NCI-H2107 treated with DMSO at 0.1 percent for 48 hours (cell line): ENCODE measurements at regions not wholly inside any gene's neighbourhood (a gene's known extent, or its start where the extent isn't known, plus 50 kb on each side); places are given as distances from the start of the nearest gene placed in this dataset.
"Not testable (repeated sequence)": the region's sequence is repeated elsewhere in the genome, so short reads cannot be mapped to it uniquely, and the experiment has no call there.

ENCODE experiments used
- DNase-seq: peaks from one replicate; lab custom pipeline; 2025; ENCODE audit not compliant: unreplicated experiment; lab: John Stamatoyannopoulos, UW

- no peak for DNase-seq
Observed at GRCh38 chrX:94814216-94814615, 1140.2 kb downstream of the FAM133A start.

GRCh38 chrX:94830717-94831116, 1156.7 kb downstream of the FAM133A start:
- no peak for DNase-seq

GRCh38 chrX:94831364-94831763, 1157.4 kb downstream of the FAM133A start:
- DNase-seq: peak; percentile 75

GRCh38 chrX:94834226-94834625, 1160.2 kb downstream of the FAM133A start:
- DNase-seq: no peak

- DNase-seq: peak; percentile 44
Observed at GRCh38 chrX:94850811-94851210, 1176.8 kb downstream of the FAM133A start.

- DNase-seq: no peak
Observed at GRCh38 chrX:94854251-94854650, 1180.2 kb downstream of the FAM133A start.

GRCh38 chrX:94862470-94862869, 1188.5 kb downstream of the FAM133A start:
- not testable (repeated sequence) for DNase-seq

- DNase-seq: no peak
Observed at GRCh38 chrX:94871640-94872039, 1197.6 kb downstream of the FAM133A start.

- no peak for DNase-seq
Observed at GRCh38 chrX:94901849-94902248, 1227.8 kb downstream of the FAM133A start.

- no peak for DNase-seq
Observed at GRCh38 chrX:94908171-94908570, 1234.2 kb downstream of the FAM133A start.

GRCh38 chrX:94908648-94909047, 1234.6 kb downstream of the FAM133A start:
- DNase-seq: no peak

GRCh38 chrX:94914235-94914634, 1240.2 kb downstream of the FAM133A start:
- no peak for DNase-seq

- no peak for DNase-seq
Observed at GRCh38 chrX:94932278-94932965, 1258.4 kb downstream of the FAM133A start.

- no peak for DNase-seq
Observed at GRCh38 chrX:94936722-94937121, 1262.7 kb downstream of the FAM133A start.

- no peak for DNase-seq
Observed at GRCh38 chrX:94937491-94937890, 1263.5 kb downstream of the FAM133A start.

- no peak for DNase-seq
Observed at GRCh38 chrX:94942603-94943002, 1268.6 kb downstream of the FAM133A start.

GRCh38 chrX:94946137-94946536, 1272.1 kb downstream of the FAM133A start:
- not testable (repeated sequence) for DNase-seq

GRCh38 chrX:94961730-94962129, 1287.7 kb downstream of the FAM133A start:
- peak; percentile 52 for DNase-seq

GRCh38 chrX:94977562-94977961, 1303.6 kb downstream of the FAM133A start:
- DNase-seq: no peak

GRCh38 chrX:94977986-94978385, 1304.0 kb downstream of the FAM133A start:
- DNase-seq: no peak
